ENCODE measurements at regions not wholly inside any gene's neighbourhood (a gene's known extent, or its start where the extent isn't known, plus 50 kb on each side); places are given as distances from the start of the nearest gene placed in this dataset.

GRCh38 chr15:61729646-61730045, 330.6 kb downstream of the VPS13C start:
- Mint-ChIP-seq H3K27ac (no peak overlapping the region), H3K4me3 (no peak overlapping the region), H3K9me3 (no peaks in the 10 kb centered on the region), H3K27me3 (peaks cover 9% of the 10 kb centered on the region), H3K4me1 (ENCODE audit: low read depth) (no peaks in the 10 kb centered on the region), H3K36me3 (no peaks in the 10 kb centered on the region)
- ChIA-PET POLR2A (interaction anchor here (0.6 kb wide), 1 partner anchor 148 kb away, joined by 3 read pairs; no protein-coding TSS in a partner anchor), CTCF (no interaction called here)
- no peak for DNase-seq
- intact Hi-C loops (cut with micrococcal nuclease) = no loop called here

GRCh38 chr15:61726166-61726565, 334.1 kb downstream of the VPS13C start:
- CTCF ChIA-PET = interaction anchor here (0.7 kb wide), 1 partner anchor 183 kb away, joined by 3 read pairs; no protein-coding TSS in a partner anchor
- no peaks in the 10 kb centered on the region for H3K9me3 Mint-ChIP-seq
- POLR2A ChIA-PET = no interaction called here

GRCh38 chr15:61725251-61725650, 335.0 kb downstream of the VPS13C start:
- intact Hi-C loops (cut with micrococcal nuclease) = no loop called here
- H3K9me3 Mint-ChIP-seq = no peaks in the 10 kb centered on the region
- H3K4me1 Mint-ChIP-seq (ENCODE audit: low read depth) = no peaks in the 10 kb centered on the region
- H3K4me3 Mint-ChIP-seq = no peak overlapping the region
- H3K27me3 Mint-ChIP-seq = peaks cover 19% of the 10 kb centered on the region
- no peak overlapping the region for H3K27ac Mint-ChIP-seq
- H3K36me3 Mint-ChIP-seq = no peaks in the 10 kb centered on the region
- ChIA-PET CTCF (interaction anchor here (0.7 kb wide), 1 partner anchor 182 kb away, joined by 3 read pairs; no protein-coding TSS in a partner anchor), POLR2A (no interaction called here)
- DNase-seq = no peak

More at GRCh38 chr15:61726166-61726565, 334.1 kb downstream of the VPS13C start:
- intact Hi-C loops (cut with micrococcal nuclease) = no loop called here
- Mint-ChIP-seq H3K27me3 (peaks cover 15% of the 10 kb centered on the region), H3K27ac (no peak overlapping the region), H3K36me3 (no peaks in the 10 kb centered on the region), H3K4me3 (no peak overlapping the region), H3K4me1 (ENCODE audit: low read depth) (no peaks in the 10 kb centered on the region)
- no peak for DNase-seq

- no peak for DNase-seq
- ChIA-PET POLR2A (no interaction called here), CTCF (no interaction called here)
- H3K9me3 Mint-ChIP-seq = no peaks in the 10 kb centered on the region
- peaks cover 22% of the 10 kb centered on the region for H3K27me3 Mint-ChIP-seq
- no peaks in the 10 kb centered on the region for H3K4me1 Mint-ChIP-seq (ENCODE audit: low read depth)
- intact Hi-C loops (cut with micrococcal nuclease) = no loop called here
- H3K27ac Mint-ChIP-seq = no peak overlapping the region
- H3K4me3 Mint-ChIP-seq = no peak overlapping the region
- no peaks in the 10 kb centered on the region for H3K36me3 Mint-ChIP-seq
Measured at GRCh38 chr15:61724251-61724939, 335.9 kb downstream of the VPS13C start.

GRCh38 chr15:61721418-61721817, 338.8 kb downstream of the VPS13C start:
- POLR2A ChIA-PET = no interaction called here
- intact Hi-C loops (cut with micrococcal nuclease) = no loop called here
- H3K36me3 Mint-ChIP-seq = no peaks in the 10 kb centered on the region
- H3K9me3 Mint-ChIP-seq = no peaks in the 10 kb centered on the region
- no peak for DNase-seq
- no peaks in the 10 kb centered on the region for H3K4me1 Mint-ChIP-seq (ENCODE audit: low read depth)
- no peak overlapping the region for H3K4me3 Mint-ChIP-seq
- CTCF ChIA-PET = no interaction called here
- H3K27ac Mint-ChIP-seq = no peak overlapping the region
- peaks cover 21% of the 10 kb centered on the region for H3K27me3 Mint-ChIP-seq

GRCh38 chr15:61720197-61720704, 340.0 kb downstream of the VPS13C start:
- no peaks in the 10 kb centered on the region for H3K36me3 Mint-ChIP-seq
- intact Hi-C loops (cut with micrococcal nuclease) = no loop called here

GRCh38 chr15:61715082-61715481, 345.2 kb downstream of the VPS13C start:
- ChIA-PET CTCF (no interaction called here), POLR2A (no interaction called here)
- intact Hi-C loops (cut with micrococcal nuclease) = no loop called here
- Mint-ChIP-seq H3K4me3 (no peak overlapping the region), H3K4me1 (ENCODE audit: low read depth) (no peaks in the 10 kb centered on the region), H3K9me3 (no peaks in the 10 kb centered on the region), H3K27ac (no peak overlapping the region), H3K36me3 (no peaks in the 10 kb centered on the region), H3K27me3 (peaks cover 2% of the 10 kb centered on the region)
- DNase-seq = no peak

More at GRCh38 chr15:61720197-61720704, 340.0 kb downstream of the VPS13C start:
- no peak overlapping the region for H3K27ac Mint-ChIP-seq
- H3K27me3 Mint-ChIP-seq = peaks cover 16% of the 10 kb centered on the region
- ChIA-PET CTCF (no interaction called here), POLR2A (no interaction called here)
- no peak overlapping the region for H3K4me3 Mint-ChIP-seq
- DNase-seq = no peak
- H3K9me3 Mint-ChIP-seq = no peaks in the 10 kb centered on the region
- H3K4me1 Mint-ChIP-seq (ENCODE audit: low read depth) = no peaks in the 10 kb centered on the region

GRCh38 chr15:61712129-61712759, 348.0 kb downstream of the VPS13C start:
- H3K9me3 Mint-ChIP-seq = no peaks in the 10 kb centered on the region
- H3K27me3 Mint-ChIP-seq = peaks cover 2% of the 10 kb centered on the region
- no peaks in the 10 kb centered on the region for H3K4me1 Mint-ChIP-seq (ENCODE audit: low read depth)
- intact Hi-C loops (cut with micrococcal nuclease) = no loop called here
- H3K36me3 Mint-ChIP-seq = no peaks in the 10 kb centered on the region
- POLR2A ChIA-PET = no interaction called here
- CTCF ChIA-PET = no interaction called here
- no peak overlapping the region for H3K4me3 Mint-ChIP-seq
- DNase-seq = no peak
- no peak overlapping the region for H3K27ac Mint-ChIP-seq

- Mint-ChIP-seq H3K27ac (no peak overlapping the region), H3K4me3 (no peak overlapping the region), H3K4me1 (ENCODE audit: low read depth) (no peaks in the 10 kb centered on the region), H3K36me3 (no peaks in the 10 kb centered on the region), H3K9me3 (no peaks in the 10 kb centered on the region), H3K27me3 (peaks cover under 1% of the 10 kb centered on the region)
- ChIA-PET CTCF (interaction anchor here (0.7 kb wide), 1 partner anchor 132 kb away, joined by 3 read pairs; no protein-coding TSS in a partner anchor), POLR2A (no interaction called here)
- no peak for DNase-seq
- intact Hi-C loops (cut with micrococcal nuclease) = no loop called here
Measured at GRCh38 chr15:61702224-61703020, 357.8 kb downstream of the VPS13C start.

- no peak overlapping the region for H3K4me3 Mint-ChIP-seq
- H3K4me1 Mint-ChIP-seq (ENCODE audit: low read depth) = no peaks in the 10 kb centered on the region
Measured at GRCh38 chr15:61701455-61701854, 358.8 kb downstream of the VPS13C start.

GRCh38 chr15:61700803-61701202, 359.4 kb downstream of the VPS13C start:
- Mint-ChIP-seq H3K4me3 (no peak overlapping the region), H3K27me3 (peaks cover 6% of the 10 kb centered on the region), H3K27ac (no peak overlapping the region), H3K4me1 (ENCODE audit: low read depth) (no peaks in the 10 kb centered on the region), H3K36me3 (no peaks in the 10 kb centered on the region), H3K9me3 (no peaks in the 10 kb centered on the region)
- ChIA-PET POLR2A (no interaction called here), CTCF (interaction anchor here (1.1 kb wide), 1 partner anchor 133 kb away, joined by 4 read pairs; no protein-coding TSS in a partner anchor)
- intact Hi-C loops (cut with micrococcal nuclease) = no loop called here
- DNase-seq = no peak

More at GRCh38 chr15:61701455-61701854, 358.8 kb downstream of the VPS13C start:
- Mint-ChIP-seq H3K27me3 (peaks cover 6% of the 10 kb centered on the region), H3K36me3 (no peaks in the 10 kb centered on the region), H3K27ac (no peak overlapping the region), H3K9me3 (no peaks in the 10 kb centered on the region)
- CTCF ChIA-PET = interaction anchor here (1.1 kb wide), 1 partner anchor 132 kb away, joined by 4 read pairs; no protein-coding TSS in a partner anchor
- intact Hi-C loops (cut with micrococcal nuclease) = no loop called here
- POLR2A ChIA-PET = no interaction called here
- DNase-seq = no peak

- no peak overlapping the region for H3K27ac Mint-ChIP-seq
- H3K4me1 Mint-ChIP-seq (ENCODE audit: low read depth) = no peaks in the 10 kb centered on the region
- ChIA-PET POLR2A (no interaction called here), CTCF (no interaction called here)
- DNase-seq = no peak
- H3K36me3 Mint-ChIP-seq = no peaks in the 10 kb centered on the region
- H3K9me3 Mint-ChIP-seq = no peaks in the 10 kb centered on the region
- H3K4me3 Mint-ChIP-seq = no peak overlapping the region
- intact Hi-C loops (cut with micrococcal nuclease) = no loop called here
- H3K27me3 Mint-ChIP-seq = peaks cover 18% of the 10 kb centered on the region
Measured at GRCh38 chr15:61697796-61698195, 362.5 kb downstream of the VPS13C start.

Measured in activated CD4-positive, alpha-beta memory T cell treated with anti-CD3 and anti-CD28 coated beads for 36 hours (primary cell).